Fibroblast of skin of left biceps (primary cell): ENCODE measurements at regions not wholly inside any gene's neighbourhood (a gene's known extent, or its start where the extent isn't known, plus 50 kb on each side); places are given as distances from the start of the nearest gene placed in this dataset.
"Not testable (repeated sequence)": the region's sequence is repeated elsewhere in the genome, so short reads cannot be mapped to it uniquely, and the experiment has no call there.

Source experiments
- DNase-seq, 2 experiments: peaks; one replicate each; pipeline ENCODE4 v3.0.0-alpha.2; 2013; ENCODE audit warnings: low read depth in 2 of 2

- no peak for DNase-seq
Observed at GRCh38 chr13:86425170-86425815, 626.1 kb upstream of the SLITRK6 start.

- DNase-seq = no peak
Observed at GRCh38 chr13:86426437-86426836, 627.2 kb upstream of the SLITRK6 start.

GRCh38 chr13:86429756-86430155, 630.5 kb upstream of the SLITRK6 start:
- no peak for DNase-seq

GRCh38 chr13:86438034-86438433, 638.8 kb upstream of the SLITRK6 start:
- DNase-seq = no peak

GRCh38 chr13:86445206-86445605, 646.0 kb upstream of the SLITRK6 start:
- DNase-seq = peak; percentile 5 to 10

GRCh38 chr13:86445672-86446071, 646.5 kb upstream of the SLITRK6 start:
- DNase-seq = peak; percentile 10 to 13

- peak; percentile 37 to 46 for DNase-seq
Observed at GRCh38 chr13:86446311-86446710, 647.1 kb upstream of the SLITRK6 start.

GRCh38 chr13:86447479-86447878, 648.3 kb upstream of the SLITRK6 start:
- no peak for DNase-seq

- DNase-seq = no peak
Observed at GRCh38 chr13:86462011-86462410, 662.8 kb upstream of the SLITRK6 start.

GRCh38 chr13:86464193-86464592, 665.0 kb upstream of the SLITRK6 start:
- DNase-seq = no peak

- no peak for DNase-seq
Observed at GRCh38 chr13:86474971-86475370, 675.8 kb upstream of the SLITRK6 start.

GRCh38 chr13:86476656-86477055, 677.4 kb upstream of the SLITRK6 start:
- no peak for DNase-seq

GRCh38 chr13:86486582-86486981, 687.4 kb upstream of the SLITRK6 start:
- DNase-seq = no peak

GRCh38 chr13:86491121-86491520, 691.9 kb upstream of the SLITRK6 start:
- no peak for DNase-seq

GRCh38 chr13:86501931-86502330, 702.7 kb upstream of the SLITRK6 start:
- DNase-seq = not testable (repeated sequence)

- no peak for DNase-seq
Observed at GRCh38 chr13:86510792-86511191, 711.6 kb upstream of the SLITRK6 start.

- no peak for DNase-seq
Observed at GRCh38 chr13:86541461-86541860, 742.2 kb upstream of the SLITRK6 start.

- no peak for DNase-seq
Observed at GRCh38 chr13:86554066-86554465, 754.8 kb upstream of the SLITRK6 start.

- DNase-seq = no peak
Observed at GRCh38 chr13:86559901-86560300, 760.7 kb upstream of the SLITRK6 start.

GRCh38 chr13:86562866-86563265, 763.6 kb upstream of the SLITRK6 start:
- no peak for DNase-seq

- DNase-seq = peak in 1 of 2 experiments; percentile 7
Observed at GRCh38 chr13:86563308-86563707, 764.1 kb upstream of the SLITRK6 start.

- no peak for DNase-seq
Observed at GRCh38 chr13:86567119-86567518, 767.9 kb upstream of the SLITRK6 start.

GRCh38 chr13:86569119-86569518, 769.9 kb upstream of the SLITRK6 start:
- no peak for DNase-seq

GRCh38 chr13:86569974-86570373, 770.8 kb upstream of the SLITRK6 start:
- no peak for DNase-seq
